ENCODE measurements at regions not wholly inside any gene's neighbourhood (a gene's known extent, or its start where the extent isn't known, plus 50 kb on each side); places are given as distances from the start of the nearest gene placed in this dataset.

- TF ChIP-seq CTCF (IDR thresholded peaks at IDR 0.05) (no peak), POLR2AphosphoS5 (IDR thresholded peaks at IDR 0.05; ENCODE audit: insufficient read depth in 1 of 2, low read depth in 1 of 2) (no peak), POLR2A (IDR thresholded peaks at IDR 0.05) (no peak)
These were observed 175.6 kb upstream of the VWC2 start for GRCh38 chr7:49597805-49598204.
